H1 (cell line): ENCODE measurements at regions not wholly inside any gene's neighbourhood (a gene's known extent, or its start where the extent isn't known, plus 50 kb on each side); places are given as distances from the start of the nearest gene placed in this dataset.

Experiments
- CTCF ChIA-PET: fragments of 300-600 bp; sonication (Branson Sonifier 250); formaldehyde crosslinking; loops from one replicate; lab custom pipeline; 2021; ENCODE audit not compliant: partially characterized antibody; lab: Charles Lee
- POLR2A ChIA-PET: fragments of 300-600 bp; sonication (Branson Sonifier 250); formaldehyde crosslinking; loops from one replicate; lab custom pipeline; 2021; ENCODE audit warnings: inconsistent platforms; ENCODE audit not compliant: partially characterized antibody; lab: Charles Lee
- DNase-seq, 2 experiments: peaks; one replicate each; pipeline versions ENCODE4 v3.0.0 to v3.0.0-alpha.2; 2010 to 2022; ENCODE audit warnings: low spot score in 2 of 2, low read depth in 1 of 2, mixed read lengths in 1 of 2
- FAIRE-seq: peaks from 2 replicates; lab custom pipeline; 2011; peaks lifted over from hg19 to GRCh38; lab: Jason Lieb, UNC
- H2AFZ ChIP-seq: 2 replicates; pipeline ENCODE4 v1.8.1; 2012; ENCODE audit warnings: low read length, inconsistent platforms
- H2AK5ac ChIP-seq: 2 replicates; pipeline ENCODE4 v1.6.1; 2013; ENCODE audit warnings: low read depth, low read length
- H2BK120ac ChIP-seq: replicated peaks from 2 replicates; pipeline ENCODE3; 2013; ENCODE audit warnings: low read depth, low read length, inconsistent platforms
- H2BK12ac ChIP-seq: 2 replicates; pipeline ENCODE4 v1.6.1; 2013; ENCODE audit warnings: low read depth, low read length
- H2BK15ac ChIP-seq: 2 replicates; pipeline ENCODE4 v1.6.1; 2013; ENCODE audit warnings: low read length
- H2BK20ac ChIP-seq: 2 replicates; pipeline ENCODE4 v1.6.1; 2013; ENCODE audit warnings: low read length
- H2BK5ac ChIP-seq: 2 replicates; pipeline ENCODE4 v1.6.1; 2013; ENCODE audit warnings: low read depth, low read length
- H3K14ac ChIP-seq: 2 replicates; pipeline ENCODE4 v1.6.1; 2013; ENCODE audit warnings: inconsistent platforms; ENCODE audit not compliant: insufficient read length
- H3K18ac ChIP-seq: 2 replicates; pipeline ENCODE4 v1.6.1; 2013; ENCODE audit warnings: low read length; ENCODE audit errors: extremely low read depth
- H3K23ac ChIP-seq: 2 replicates; pipeline ENCODE4 v1.6.1; 2013; ENCODE audit warnings: inconsistent platforms; ENCODE audit not compliant: insufficient read length
- H3K23me2 ChIP-seq: 2 replicates; pipeline ENCODE4 v1.6.1; 2013; ENCODE audit warnings: low read depth, low read length
- H3K27ac ChIP-seq: 2 replicates; pipeline ENCODE4 v1.6.1; 2011; ENCODE audit warnings: low read depth, low read length, inconsistent platforms
- H3K27me3 ChIP-seq, 4 experiments: replicated peaks in 1 of 4; 1 replicate in 1 of 4; 2 replicates in 3 of 4; pipeline versions ENCODE4 v1.6.1 to v1.8.1; 2011 to 2013; ENCODE audit warnings: low read length in 3 of 4, mild to moderate bottlenecking in 3 of 4, inconsistent platforms in 2 of 4, mixed read lengths in 2 of 4, moderate library complexity in 1 of 4; ENCODE audit not compliant: control insufficient read depth in 3 of 4, insufficient read depth in 3 of 4; ENCODE audit errors: extremely low read depth in 1 of 4
- H3K36me3 ChIP-seq, 4 experiments: 2 replicates each; pipeline versions ENCODE4 v1.6.1 to v1.8.1; 2011 to 2013; ENCODE audit warnings: mild to moderate bottlenecking in 4 of 4, low read length in 3 of 4, moderate library complexity in 2 of 4, control low read depth in 1 of 4, inconsistent platforms in 1 of 4; ENCODE audit not compliant: insufficient read depth in 4 of 4, control insufficient read depth in 2 of 4
- H3K4ac ChIP-seq: replicated peaks from 2 replicates; pipeline ENCODE3; 2013; ENCODE audit warnings: low read length, low read depth, mixed read lengths, inconsistent platforms; ENCODE audit not compliant: insufficient read length
- H3K4me1 ChIP-seq, 4 experiments: replicated peaks in 1 of 4; 1 replicate in 1 of 4; 2 replicates in 3 of 4; pipeline versions ENCODE4 v1.6.1 to v1.8.1; 2011 to 2013; ENCODE audit warnings: low read length in 3 of 4, inconsistent platforms in 2 of 4, mixed read lengths in 1 of 4; ENCODE audit not compliant: insufficient read depth in 4 of 4, control insufficient read depth in 3 of 4
- H3K4me2 ChIP-seq, 2 experiments: 2 replicates each; pipeline versions ENCODE4 v1.6.1 to v1.8.1; 2011 to 2013; ENCODE audit warnings: low read depth in 2 of 2, low read length in 2 of 2, control low read depth in 1 of 2, inconsistent platforms in 1 of 2, mild to moderate bottlenecking in 1 of 2; ENCODE audit not compliant: insufficient read depth in 1 of 2
- H3K4me3 ChIP-seq, 4 experiments: fragments of 200-600, 300-600 bp in 1 of 4; sonication (generic), shearing (Covaris generic), sonication (Bioruptor Twin) in 1 of 4; 2 replicates each; pipeline versions ENCODE4 v1.5.1 to v1.8.1; 2011 to 2016; ENCODE audit warnings: low read length in 4 of 4, low read depth in 3 of 4, control low read depth in 2 of 4, inconsistent platforms in 2 of 4, mild to moderate bottlenecking in 2 of 4, mixed read lengths in 1 of 4, moderate library complexity in 1 of 4; ENCODE audit not compliant: insufficient read depth in 2 of 4; ENCODE audit errors: extremely low read depth in 1 of 4
- H3K56ac ChIP-seq: replicated peaks from 2 replicates; pipeline ENCODE3; 2013; ENCODE audit warnings: low read depth, mild to moderate bottlenecking, mixed read lengths, low read length, inconsistent platforms; ENCODE audit not compliant: insufficient read length
- H3K79me1 ChIP-seq: 2 replicates; pipeline ENCODE4 v1.6.1; 2013; ENCODE audit warnings: low read depth, low read length, control low read depth
- H3K79me2 ChIP-seq, 2 experiments: 2 replicates each; pipeline versions ENCODE4 v1.6.1 to v1.8.1; 2012 to 2013; ENCODE audit warnings: low read length in 2 of 2, mild to moderate bottlenecking in 2 of 2, inconsistent platforms in 1 of 2; ENCODE audit not compliant: insufficient read depth in 2 of 2, control insufficient read depth in 1 of 2
- H3K9ac ChIP-seq, 4 experiments: replicated peaks in 1 of 4; 1 replicate in 1 of 4; 2 replicates in 3 of 4; pipeline versions ENCODE4 v1.6.1 to v1.8.1; 2011 to 2013; ENCODE audit warnings: low read depth in 3 of 4, low read length in 3 of 4, control low read depth in 2 of 4, mild to moderate bottlenecking in 2 of 4, moderate library complexity in 2 of 4, inconsistent platforms in 1 of 4; ENCODE audit errors: extremely low read depth in 1 of 4
- H3K9me3 ChIP-seq, 2 experiments: 2 replicates each; pipeline versions ENCODE4 v1.6.1 to v1.8.1; 2012 to 2013; ENCODE audit warnings: mild to moderate bottlenecking in 2 of 2, moderate library complexity in 2 of 2, control low read depth in 1 of 2, inconsistent platforms in 1 of 2, low read depth in 1 of 2, low read length in 1 of 2, mixed read lengths in 1 of 2; ENCODE audit not compliant: insufficient read depth in 2 of 2
- H4K20me1 ChIP-seq, 2 experiments: replicated peaks in 1 of 2; 2 replicates each; pipeline versions ENCODE3 to v1.8.1; 2011 to 2013; ENCODE audit warnings: inconsistent platforms in 2 of 2, low read length in 2 of 2, mild to moderate bottlenecking in 1 of 2; ENCODE audit not compliant: insufficient read depth in 2 of 2, control insufficient read depth in 1 of 2
- H4K5ac ChIP-seq: 2 replicates; pipeline ENCODE4 v1.6.1; 2013; ENCODE audit warnings: low read length, low read depth, mixed read lengths, inconsistent platforms; ENCODE audit not compliant: insufficient read length
- H4K8ac ChIP-seq: 2 replicates; pipeline ENCODE4 v1.8.0; 2013; ENCODE audit warnings: mild to moderate bottlenecking, moderate library complexity, low read length, inconsistent platforms; ENCODE audit not compliant: insufficient read depth; ENCODE audit errors: extremely low read depth
- H4K91ac ChIP-seq: replicated peaks from 2 replicates; pipeline ENCODE3; 2013; ENCODE audit warnings: low read length, mixed read lengths, inconsistent platforms; ENCODE audit not compliant: insufficient read length
- BCL11A ChIP-seq, 2 experiments: IDR thresholded peaks; one replicate each; pipeline ENCODE4 v1.6.1; 2011; ENCODE audit warnings: low read depth in 2 of 2, low read length in 2 of 2, mild to moderate bottlenecking in 2 of 2
- CREB1 ChIP-seq: IDR thresholded peaks from 2 replicates; pipeline ENCODE4 v1.6.1; 2012; ENCODE audit warnings: inconsistent platforms
- CTBP2 ChIP-seq: IDR thresholded peaks from 2 replicates; pipeline ENCODE4 v1.7.0; 2011; ENCODE audit warnings: borderline replicate concordance, mild to moderate bottlenecking, moderate library complexity, mixed read lengths, low read length; ENCODE audit not compliant: insufficient read depth, insufficient read length
- EP300 ChIP-seq, 2 experiments: IDR thresholded peaks; 1 replicate in 1 of 2; 2 replicates in 1 of 2; pipeline ENCODE4 v1.6.1; 2011 to 2012; ENCODE audit warnings: low read depth in 2 of 2, low read length in 2 of 2, mild to moderate bottlenecking in 2 of 2, borderline replicate concordance in 1 of 2, inconsistent platforms in 1 of 2, moderate library complexity in 1 of 2
- EZH2 ChIP-seq: fragments of 200-600 bp; sonication (generic); IDR thresholded peaks from 2 replicates; pipeline ENCODE4 v1.7.1; 2012; ENCODE audit warnings: low read depth, mild to moderate bottlenecking, moderate library complexity, low read length, inconsistent platforms; ENCODE audit not compliant: severe bottlenecking
- GABPA ChIP-seq: IDR thresholded peaks from 2 replicates; pipeline ENCODE4 v1.6.1; 2011; ENCODE audit warnings: mild to moderate bottlenecking, low read length, moderate library complexity, borderline replicate concordance; ENCODE audit not compliant: insufficient read depth
- KDM5A ChIP-seq: fragments of 200-600 bp; IDR thresholded peaks from 2 replicates; pipeline ENCODE4 v1.7.1; 2012; ENCODE audit warnings: mild to moderate bottlenecking, low read length, inconsistent platforms, mixed read lengths
- MAX ChIP-seq: IDR thresholded peaks from 2 replicates; pipeline ENCODE4 v1.6.1; 2012; ENCODE audit warnings: inconsistent platforms
- NANOG ChIP-seq: IDR thresholded peaks from 2 replicates; pipeline ENCODE4 v1.6.1; 2011; ENCODE audit warnings: low read length, low read depth, mild to moderate bottlenecking, inconsistent platforms; ENCODE audit not compliant: insufficient read depth, poor library complexity, severe bottlenecking
- RBBP5 ChIP-seq: IDR thresholded peaks from 2 replicates; pipeline ENCODE4 v1.7.1; 2012; ENCODE audit warnings: low read depth, mild to moderate bottlenecking, inconsistent platforms, low read length, moderate library complexity, borderline replicate concordance
- RFX5 ChIP-seq: IDR thresholded peaks from 2 replicates; pipeline ENCODE4 v1.6.1; 2011; ENCODE audit warnings: low read depth, low read length, improper control_type of control experiment, borderline replicate concordance
- RXRA ChIP-seq: IDR thresholded peaks from 2 replicates; pipeline ENCODE4 v1.6.1; 2011; ENCODE audit warnings: low read depth, mild to moderate bottlenecking, low read length, moderate library complexity; ENCODE audit not compliant: insufficient read depth
- SP2 ChIP-seq: IDR thresholded peaks from 2 replicates; pipeline ENCODE4 v1.6.1; 2012; ENCODE audit warnings: mild to moderate bottlenecking, low read length, inconsistent platforms
- TAF7 ChIP-seq: optimal IDR thresholded peaks from 2 replicates; pipeline ENCODE3; 2011; ENCODE audit warnings: low read depth, mild to moderate bottlenecking, inconsistent platforms, low read length, moderate library complexity, borderline replicate concordance
- WGBS, 2 experiments: shearing (Covaris generic) in 1 of 2; methylation state at CpG; one replicate each; pipeline versions ENCODE4 v1.1.6 to v1.1.7; 2013 to 2015; ENCODE audit warnings: low lambda C conversion rate in 2 of 2, mixed read lengths in 2 of 2, inconsistent platforms in 1 of 2, low coverage in 1 of 2, missing lambda C conversion rate in 1 of 2; ENCODE audit not compliant: insufficient replicate concordance in 2 of 2, insufficient coverage in 1 of 2, insufficient read length in 1 of 2; ENCODE audit errors: extremely low coverage in 1 of 2, missing lambda C conversion rate in 1 of 2; 5-methylcytosine and 5-hydroxymethylcytosine counted together

DNA sequence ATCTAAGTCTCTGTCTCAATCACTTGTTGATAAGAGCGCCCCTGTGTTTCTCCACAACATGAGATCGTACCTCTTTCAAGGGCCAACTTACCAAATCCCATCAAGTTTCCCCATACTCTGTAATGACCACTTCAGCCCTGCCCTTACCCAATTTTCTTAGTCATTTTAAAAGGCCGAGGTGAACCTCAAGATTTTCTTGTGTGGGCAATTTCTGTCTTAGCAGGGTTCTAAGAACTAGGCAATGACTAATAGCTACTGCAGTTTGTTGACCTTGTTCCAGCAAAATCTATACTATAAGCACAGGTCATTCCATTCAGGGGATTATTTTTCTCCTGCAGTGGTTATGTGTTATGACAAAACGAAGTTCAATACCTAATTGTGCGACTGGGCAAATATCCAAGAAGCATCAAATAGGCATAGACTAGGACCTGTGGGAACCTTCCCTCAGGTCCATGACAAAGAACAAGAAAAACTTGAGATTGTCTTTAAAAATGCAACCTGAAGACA lies 359.8 kb downstream of the PCNX1 start:
- no peak overlapping the region for H2BK5ac ChIP-seq
- H3K23ac ChIP-seq = no peak overlapping the region
- H2BK15ac ChIP-seq = no peak overlapping the region
- H3K9me3 ChIP-seq = peaks cover 7 to 8% of the 10 kb centered on the region in 2 experiments; a peak in 3 of 4 replicates
- no peak overlapping the region for H3K27ac ChIP-seq
- H3K4me2 ChIP-seq = no peak overlapping the region
- H3K18ac ChIP-seq = no peak overlapping the region
- CTCF ChIA-PET = interaction anchor here (0.5 kb wide), 1 partner anchor 279 kb away, joined by 3 read pairs; no protein-coding TSS in a partner anchor
- H2BK120ac ChIP-seq = no peak overlapping the region
- no peaks in the 10 kb centered on the region for H3K79me2 ChIP-seq
- no peak overlapping the region for H3K4ac ChIP-seq
- no peak overlapping the region for H3K56ac ChIP-seq
- no peak overlapping the region for H3K9ac ChIP-seq
- no peaks in the 10 kb centered on the region; a peak in 1 of 8 replicates for H3K36me3 ChIP-seq
- no peak overlapping the region for H2AFZ ChIP-seq
- no peak overlapping the region for H4K8ac ChIP-seq
- FAIRE-seq (no peak), DNase-seq (no peak)
- no peak overlapping the region for H3K14ac ChIP-seq
- H3K4me3 ChIP-seq = no peak overlapping the region
- POLR2A ChIA-PET = no interaction called here
- no peak overlapping the region for H4K5ac ChIP-seq
- H4K20me1 ChIP-seq = no peaks in the 10 kb centered on the region
- H3K27me3 ChIP-seq = no peaks in the 10 kb centered on the region
- H4K91ac ChIP-seq = no peak overlapping the region
- no peaks in the 10 kb centered on the region for H3K23me2 ChIP-seq
- H2BK12ac ChIP-seq = no peak overlapping the region
- 88% methylated on average over 5 of the region's 5 CpGs; no CpG with 5 or more reads in 1 of the 2 experiments for whole genome bisulfite sequencing, 2 experiments
- H2BK20ac ChIP-seq = no peak overlapping the region
- no peak overlapping the region for H2AK5ac ChIP-seq
- no peaks in the 10 kb centered on the region for H3K4me1 ChIP-seq
- no peaks in the 10 kb centered on the region for H3K79me1 ChIP-seq
- TF ChIP-seq RFX5 (no peak), BCL11A (IDR thresholded peaks at IDR 0.05; ENCODE audit: low read depth in 2 of 2, low read length in 2 of 2) (no peak), TAF7 (no peak), SP2 (no peak), GABPA (no peak), RBBP5 (no peak), RXRA (no peak), CREB1 (no peak), NANOG (no peak), CTBP2 (no peak), EZH2 (no peak), MAX (no peak), EP300 (IDR thresholded peaks at IDR 0.05; ENCODE audit: borderline replicate concordance in 1 of 2, low read depth in 2 of 2, low read length in 2 of 2) (no peak), KDM5A (no peak)
